H1 (cell line): ENCODE measurements at regions not wholly inside any gene's neighbourhood (a gene's known extent, or its start where the extent isn't known, plus 50 kb on each side); places are given as distances from the start of the nearest gene placed in this dataset.

Source experiments
- KDM4A ChIP-seq: IDR thresholded peaks from one replicate; pipeline ENCODE4 v1.7.1; 2012; ENCODE audit warnings: low read depth, mild to moderate bottlenecking, moderate library complexity, low read length, inconsistent platforms; ENCODE audit not compliant: severe bottlenecking
- NANOG ChIP-seq: IDR thresholded peaks from 2 replicates; pipeline ENCODE4 v1.6.1; 2011; ENCODE audit warnings: low read length, low read depth, mild to moderate bottlenecking, inconsistent platforms; ENCODE audit not compliant: insufficient read depth, poor library complexity, severe bottlenecking
- PHF8 ChIP-seq: fragments of 200-600 bp; sonication (generic); conservative IDR thresholded peaks from 2 replicates; pipeline ENCODE4 v1.7.1; 2012; ENCODE audit warnings: low read depth, mild to moderate bottlenecking, inconsistent platforms, low read length, moderate library complexity
- RBBP5 ChIP-seq: IDR thresholded peaks from 2 replicates; pipeline ENCODE4 v1.7.1; 2012; ENCODE audit warnings: low read depth, mild to moderate bottlenecking, inconsistent platforms, low read length, moderate library complexity, borderline replicate concordance
- RNF2 ChIP-seq: fragments of 200-900, 300-1000 bp; sonication (generic); IDR thresholded peaks from 2 replicates; pipeline ENCODE4 v1.7.1; 2016; ENCODE audit warnings: borderline replicate concordance, low read depth, mild to moderate bottlenecking, antibody characterized with exemption, low read length; ENCODE audit not compliant: poor library complexity, severe bottlenecking; ENCODE audit errors: missing control alignments
- SUZ12 ChIP-seq: fragments of 200-600 bp; sonication (generic); IDR thresholded peaks from 2 replicates; pipeline ENCODE4 v1.6.1; 2012; ENCODE audit warnings: mild to moderate bottlenecking, inconsistent platforms, low read length, moderate library complexity, mixed read lengths
- TF ChIP-seq, protein P1 (sequence below): fragments of 300-600 bp; sonication (generic); IDR thresholded peaks from 2 replicates; pipeline ENCODE4 v1.7.1; 2012; ENCODE audit warnings: low read length, moderate library complexity, mild to moderate bottlenecking, inconsistent platforms; ENCODE audit not compliant: insufficient replicate concordance

DNA sequence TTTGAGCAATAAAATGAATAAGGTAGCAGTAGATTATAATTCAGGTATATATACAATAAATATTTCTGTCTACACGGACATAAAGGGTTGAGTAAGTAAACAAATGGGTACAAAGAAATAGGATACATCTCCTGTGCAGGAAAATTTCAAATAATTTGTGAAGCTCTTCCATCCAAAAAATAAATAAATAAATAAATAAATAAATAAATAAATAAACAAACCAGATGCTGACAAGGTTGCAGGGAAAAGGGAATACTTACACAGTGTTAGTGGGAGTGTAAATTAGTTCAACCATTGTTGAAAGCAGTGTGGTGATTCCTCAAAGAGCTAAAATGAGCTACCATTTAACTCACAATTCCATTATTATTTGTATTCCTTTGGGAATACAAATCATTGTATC is 227.3 kb upstream of the CDH18 start (continued):
- TF ChIP-seq, protein P1, sequence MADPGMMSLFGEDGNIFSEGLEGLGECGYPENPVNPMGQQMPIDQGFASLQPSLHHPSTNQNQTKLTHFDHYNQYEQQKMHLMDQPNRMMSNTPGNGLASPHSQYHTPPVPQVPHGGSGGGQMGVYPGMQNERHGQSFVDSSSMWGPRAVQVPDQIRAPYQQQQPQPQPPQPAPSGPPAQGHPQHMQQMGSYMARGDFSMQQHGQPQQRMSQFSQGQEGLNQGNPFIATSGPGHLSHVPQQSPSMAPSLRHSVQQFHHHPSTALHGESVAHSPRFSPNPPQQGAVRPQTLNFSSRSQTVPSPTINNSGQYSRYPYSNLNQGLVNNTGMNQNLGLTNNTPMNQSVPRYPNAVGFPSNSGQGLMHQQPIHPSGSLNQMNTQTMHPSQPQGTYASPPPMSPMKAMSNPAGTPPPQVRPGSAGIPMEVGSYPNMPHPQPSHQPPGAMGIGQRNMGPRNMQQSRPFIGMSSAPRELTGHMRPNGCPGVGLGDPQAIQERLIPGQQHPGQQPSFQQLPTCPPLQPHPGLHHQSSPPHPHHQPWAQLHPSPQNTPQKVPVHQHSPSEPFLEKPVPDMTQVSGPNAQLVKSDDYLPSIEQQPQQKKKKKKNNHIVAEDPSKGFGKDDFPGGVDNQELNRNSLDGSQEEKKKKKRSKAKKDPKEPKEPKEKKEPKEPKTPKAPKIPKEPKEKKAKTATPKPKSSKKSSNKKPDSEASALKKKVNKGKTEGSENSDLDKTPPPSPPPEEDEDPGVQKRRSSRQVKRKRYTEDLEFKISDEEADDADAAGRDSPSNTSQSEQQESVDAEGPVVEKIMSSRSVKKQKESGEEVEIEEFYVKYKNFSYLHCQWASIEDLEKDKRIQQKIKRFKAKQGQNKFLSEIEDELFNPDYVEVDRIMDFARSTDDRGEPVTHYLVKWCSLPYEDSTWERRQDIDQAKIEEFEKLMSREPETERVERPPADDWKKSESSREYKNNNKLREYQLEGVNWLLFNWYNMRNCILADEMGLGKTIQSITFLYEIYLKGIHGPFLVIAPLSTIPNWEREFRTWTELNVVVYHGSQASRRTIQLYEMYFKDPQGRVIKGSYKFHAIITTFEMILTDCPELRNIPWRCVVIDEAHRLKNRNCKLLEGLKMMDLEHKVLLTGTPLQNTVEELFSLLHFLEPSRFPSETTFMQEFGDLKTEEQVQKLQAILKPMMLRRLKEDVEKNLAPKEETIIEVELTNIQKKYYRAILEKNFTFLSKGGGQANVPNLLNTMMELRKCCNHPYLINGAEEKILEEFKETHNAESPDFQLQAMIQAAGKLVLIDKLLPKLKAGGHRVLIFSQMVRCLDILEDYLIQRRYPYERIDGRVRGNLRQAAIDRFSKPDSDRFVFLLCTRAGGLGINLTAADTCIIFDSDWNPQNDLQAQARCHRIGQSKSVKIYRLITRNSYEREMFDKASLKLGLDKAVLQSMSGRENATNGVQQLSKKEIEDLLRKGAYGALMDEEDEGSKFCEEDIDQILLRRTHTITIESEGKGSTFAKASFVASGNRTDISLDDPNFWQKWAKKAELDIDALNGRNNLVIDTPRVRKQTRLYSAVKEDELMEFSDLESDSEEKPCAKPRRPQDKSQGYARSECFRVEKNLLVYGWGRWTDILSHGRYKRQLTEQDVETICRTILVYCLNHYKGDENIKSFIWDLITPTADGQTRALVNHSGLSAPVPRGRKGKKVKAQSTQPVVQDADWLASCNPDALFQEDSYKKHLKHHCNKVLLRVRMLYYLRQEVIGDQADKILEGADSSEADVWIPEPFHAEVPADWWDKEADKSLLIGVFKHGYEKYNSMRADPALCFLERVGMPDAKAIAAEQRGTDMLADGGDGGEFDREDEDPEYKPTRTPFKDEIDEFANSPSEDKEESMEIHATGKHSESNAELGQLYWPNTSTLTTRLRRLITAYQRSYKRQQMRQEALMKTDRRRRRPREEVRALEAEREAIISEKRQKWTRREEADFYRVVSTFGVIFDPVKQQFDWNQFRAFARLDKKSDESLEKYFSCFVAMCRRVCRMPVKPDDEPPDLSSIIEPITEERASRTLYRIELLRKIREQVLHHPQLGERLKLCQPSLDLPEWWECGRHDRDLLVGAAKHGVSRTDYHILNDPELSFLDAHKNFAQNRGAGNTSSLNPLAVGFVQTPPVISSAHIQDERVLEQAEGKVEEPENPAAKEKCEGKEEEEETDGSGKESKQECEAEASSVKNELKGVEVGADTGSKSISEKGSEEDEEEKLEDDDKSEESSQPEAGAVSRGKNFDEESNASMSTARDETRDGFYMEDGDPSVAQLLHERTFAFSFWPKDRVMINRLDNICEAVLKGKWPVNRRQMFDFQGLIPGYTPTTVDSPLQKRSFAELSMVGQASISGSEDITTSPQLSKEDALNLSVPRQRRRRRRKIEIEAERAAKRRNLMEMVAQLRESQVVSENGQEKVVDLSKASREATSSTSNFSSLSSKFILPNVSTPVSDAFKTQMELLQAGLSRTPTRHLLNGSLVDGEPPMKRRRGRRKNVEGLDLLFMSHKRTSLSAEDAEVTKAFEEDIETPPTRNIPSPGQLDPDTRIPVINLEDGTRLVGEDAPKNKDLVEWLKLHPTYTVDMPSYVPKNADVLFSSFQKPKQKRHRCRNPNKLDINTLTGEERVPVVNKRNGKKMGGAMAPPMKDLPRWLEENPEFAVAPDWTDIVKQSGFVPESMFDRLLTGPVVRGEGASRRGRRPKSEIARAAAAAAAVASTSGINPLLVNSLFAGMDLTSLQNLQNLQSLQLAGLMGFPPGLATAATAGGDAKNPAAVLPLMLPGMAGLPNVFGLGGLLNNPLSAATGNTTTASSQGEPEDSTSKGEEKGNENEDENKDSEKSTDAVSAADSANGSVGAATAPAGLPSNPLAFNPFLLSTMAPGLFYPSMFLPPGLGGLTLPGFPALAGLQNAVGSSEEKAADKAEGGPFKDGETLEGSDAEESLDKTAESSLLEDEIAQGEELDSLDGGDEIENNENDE: no peak
- TF ChIP-seq PHF8 (no peak), RBBP5 (no peak), RNF2 (no peak), SUZ12 (no peak), NANOG (no peak), KDM4A (no peak)
